Glutamatergic neuron (in vitro differentiated cells): ENCODE measurements at regions not wholly inside any gene's neighbourhood (a gene's known extent, or its start where the extent isn't known, plus 50 kb on each side); places are given as distances from the start of the nearest gene placed in this dataset.
"Not testable (repeated sequence)": the region's sequence is repeated elsewhere in the genome, so short reads cannot be mapped to it uniquely, and the experiment has no call there.

ENCODE experiments used
- DNase-seq: peaks from one replicate; pipeline ENCODE4 v3.0.0; 2022
- H3K27ac Mint-ChIP-seq: one replicate; pipeline ENCODE4 v1.8.0; 2020; ENCODE audit warnings: mild to moderate bottlenecking, mixed read lengths, inconsistent platforms; ENCODE audit not compliant: unreplicated experiment
- H3K27me3 Mint-ChIP-seq: one replicate; pipeline ENCODE4 v1.8.0; 2020; ENCODE audit warnings: mild to moderate bottlenecking, moderate library complexity, mixed read lengths, inconsistent platforms; ENCODE audit not compliant: unreplicated experiment
- H3K36me3 Mint-ChIP-seq: one replicate; pipeline ENCODE4 v1.8.0; 2020; ENCODE audit warnings: mild to moderate bottlenecking, mixed read lengths, inconsistent platforms; ENCODE audit not compliant: unreplicated experiment
- H3K4me1 Mint-ChIP-seq: one replicate; pipeline ENCODE4 v1.8.0; 2020; ENCODE audit warnings: mild to moderate bottlenecking, low read depth, mixed read lengths, inconsistent platforms; ENCODE audit not compliant: unreplicated experiment
- H3K4me3 Mint-ChIP-seq: one replicate; pipeline ENCODE4 v1.8.0; 2020; ENCODE audit warnings: mild to moderate bottlenecking, mixed read lengths, inconsistent platforms; ENCODE audit not compliant: unreplicated experiment
- H3K9me3 Mint-ChIP-seq: one replicate; pipeline ENCODE4 v1.8.0; 2020; ENCODE audit warnings: mild to moderate bottlenecking, moderate library complexity, mixed read lengths, inconsistent platforms; ENCODE audit not compliant: unreplicated experiment
- CTCF ChIP-seq: fragments of 200-600 bp; sonication (generic); IDR thresholded peaks from one replicate; pipeline ENCODE4 v1.5.0; 2021; ENCODE audit not compliant: partially characterized antibody, unreplicated experiment

- H3K36me3 Mint-ChIP-seq: no peaks in the 10 kb centered on the region
- no peak overlapping the region for H3K4me3 Mint-ChIP-seq
- H3K27ac Mint-ChIP-seq: no peak overlapping the region
- TF ChIP-seq CTCF: no peak
- peaks cover 3% of the 10 kb centered on the region for H3K27me3 Mint-ChIP-seq
- H3K9me3 Mint-ChIP-seq: no peaks in the 10 kb centered on the region
- DNase-seq: no peak
- no peaks in the 10 kb centered on the region for H3K4me1 Mint-ChIP-seq
These were observed 114.3 kb upstream of the ETV3 start for GRCh38 chr1:157252473-157252872.

- no peak overlapping the region for H3K4me3 Mint-ChIP-seq
- no peak overlapping the region for H3K27ac Mint-ChIP-seq
- no peak for TF ChIP-seq CTCF
These were observed 111.5 kb upstream of the ETV3 start for GRCh38 chr1:157249739-157250138.

GRCh38 chr1:157249326-157249725, 111.1 kb upstream of the ETV3 start:
- Mint-ChIP-seq H3K27ac (no peak overlapping the region), H3K9me3 (no peaks in the 10 kb centered on the region), H3K27me3 (peaks cover 2% of the 10 kb centered on the region), H3K36me3 (no peaks in the 10 kb centered on the region), H3K4me3 (no peak overlapping the region), H3K4me1 (no peaks in the 10 kb centered on the region)
- no peak for TF ChIP-seq CTCF
- DNase-seq: no peak

More at GRCh38 chr1:157249739-157250138, 111.5 kb upstream of the ETV3 start:
- H3K36me3 Mint-ChIP-seq: no peaks in the 10 kb centered on the region
- no peaks in the 10 kb centered on the region for H3K9me3 Mint-ChIP-seq
- H3K27me3 Mint-ChIP-seq: peaks cover 2% of the 10 kb centered on the region
- no peaks in the 10 kb centered on the region for H3K4me1 Mint-ChIP-seq
- no peak for DNase-seq

- H3K4me1 Mint-ChIP-seq, DNase-seq, H3K27me3 Mint-ChIP-seq, H3K9me3 Mint-ChIP-seq, H3K4me3 Mint-ChIP-seq, H3K27ac Mint-ChIP-seq, H3K36me3 Mint-ChIP-seq: not testable (repeated sequence)
These were observed 109.5 kb upstream of the ETV3 start for GRCh38 chr1:157247764-157248049.

- no peaks in the 10 kb centered on the region for H3K27me3 Mint-ChIP-seq
- DNase-seq: no peak
- no peak overlapping the region for H3K27ac Mint-ChIP-seq
- H3K9me3 Mint-ChIP-seq: no peaks in the 10 kb centered on the region
- H3K36me3 Mint-ChIP-seq: no peaks in the 10 kb centered on the region
- TF ChIP-seq CTCF: no peak
- H3K4me1 Mint-ChIP-seq: no peaks in the 10 kb centered on the region
- H3K4me3 Mint-ChIP-seq: no peak overlapping the region
These were observed 109.0 kb upstream of the ETV3 start for GRCh38 chr1:157247005-157247763.
